ENCODE measurements at regions not wholly inside any gene's neighbourhood (a gene's known extent, or its start where the extent isn't known, plus 50 kb on each side); places are given as distances from the start of the nearest gene placed in this dataset.

GRCh38 chr4:186012071-186012470 lies 56.9 kb upstream of the TLR3 start:
- no peak for DNase-seq (ENCODE audit: low spot score)
- no peak for ATAC-seq
- intact Hi-C loops (cut with DNase I): no loop called here

- no peak for DNase-seq (ENCODE audit: low spot score)
- intact Hi-C loops (cut with DNase I): no loop called here
- no peak for ATAC-seq
These were observed 55.4 kb upstream of the TLR3 start for GRCh38 chr4:186013419-186014186.

- DNase-seq (ENCODE audit: low spot score) (no peak), ATAC-seq (no peak)
- intact Hi-C loops (cut with DNase I): no loop called here
These were observed 53.6 kb upstream of the TLR3 start for GRCh38 chr4:186015212-186015817.

- ATAC-seq (no peak), DNase-seq (ENCODE audit: low spot score) (no peak)
- intact Hi-C loops (cut with DNase I): no loop called here
These were observed 52.2 kb upstream of the TLR3 start for GRCh38 chr4:186016796-186017195.

GRCh38 chr4:186017801-186018200 lies 51.2 kb upstream of the TLR3 start:
- ATAC-seq: no peak
- intact Hi-C loops (cut with DNase I): no loop called here
- DNase-seq (ENCODE audit: low spot score): no peak

GRCh38 chr4:186018261-186018660 lies 50.7 kb upstream of the TLR3 start:
- intact Hi-C loops (cut with DNase I): no loop called here
- ATAC-seq: no peak
- no peak for DNase-seq (ENCODE audit: low spot score)

- no peak for DNase-seq (ENCODE audit: low spot score)
- no peak for ATAC-seq
- intact Hi-C loops (cut with DNase I): no loop called here
These were observed 50.2 kb upstream of the TLR3 start for GRCh38 chr4:186018784-186019183.
